Left cardiac atrium (tissue), 4 donors: ENCODE measurements at regions not wholly inside any gene's neighbourhood (a gene's known extent, or its start where the extent isn't known, plus 50 kb on each side); places are given as distances from the start of the nearest gene placed in this dataset.

Experiments used
- ATAC-seq, 2 donors: fragments of 200-7000 bp; cut with Tn5 transposase; one replicate each; pipeline ENCODE4 v1.9.1; 2020; ENCODE audit warnings: mild to moderate bottlenecking in 2 of 2, moderate library complexity in 2 of 2
- DNase-seq: peaks from one replicate; pipeline ENCODE4 v3.0.0-alpha.2; 2020
- intact Hi-C, 2 donors: fragments of 100-400 bp; cut with DNase I; formaldehyde crosslinking; loops; one replicate each; pipeline versions ENCODE4 v1.14.1 to v1.15.1; 2022 to 2023
- donor health status: DM: no; HTN: yes; CAD: no.
- donor health status: DM: no; HTN: yes; CAD: no; lungs with severe emphysema.
- donor health status: DM: yes; HTN: yes; CAD: no.
- donor health status: Dilated cardiomyopathy.

GRCh38 chr4:25524663-25525062 lies 131.0 kb upstream of the SLC34A2 start:
- no peak for ATAC-seq
- DNase-seq, result no peak
- intact Hi-C loops, result no loop called here

DNA sequence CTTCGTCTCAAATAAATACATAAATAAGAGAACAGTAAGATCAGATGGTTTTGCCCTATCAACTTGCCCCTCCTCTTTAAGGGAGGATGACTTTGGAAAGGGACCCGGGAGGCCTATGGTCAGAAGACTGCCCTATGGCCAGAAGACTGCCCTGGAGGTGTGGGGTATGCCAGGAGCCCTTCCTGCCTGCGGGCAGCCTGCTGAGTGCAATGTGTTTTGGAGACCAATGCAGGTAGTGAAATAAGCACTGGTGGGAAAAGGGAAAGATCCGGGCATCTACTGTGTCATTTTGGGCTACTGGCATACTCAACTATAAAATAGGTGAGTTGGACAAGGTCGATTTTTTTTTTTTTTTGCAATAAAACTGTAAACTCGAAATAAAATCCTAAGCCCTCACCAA lies 129.8 kb upstream of the SLC34A2 start:
- ATAC-seq, result no peak
- no peak for DNase-seq
- intact Hi-C loops, result no loop called here

DNA sequence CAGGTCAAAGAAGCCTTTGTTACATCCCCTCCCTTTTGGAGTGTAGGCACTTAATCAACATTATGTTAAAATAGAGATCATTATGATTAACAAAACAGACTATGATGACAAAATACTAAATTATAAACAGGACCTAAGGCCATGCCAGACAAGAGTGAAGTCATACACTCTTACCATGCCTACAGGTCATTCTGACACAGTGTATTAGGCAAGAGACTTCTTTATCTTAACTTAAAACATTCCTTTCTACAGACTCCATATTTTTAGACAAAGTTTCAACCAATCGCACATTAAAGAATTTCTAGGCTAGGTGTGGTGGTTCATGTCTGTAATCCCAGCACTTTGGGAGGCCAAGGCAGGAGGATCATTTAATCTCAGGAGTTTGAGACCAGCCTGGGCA lies 128.6 kb upstream of the SLC34A2 start:
- ATAC-seq, result peak in 1 of 2 donors; percentile 48
- intact Hi-C loops, result no loop called here
- DNase-seq, result no peak

GRCh38 chr4:25528391-25528790 lies 127.3 kb upstream of the SLC34A2 start:
- ATAC-seq (no peak), DNase-seq (no peak)
- intact Hi-C loops, result no loop called here

DNA sequence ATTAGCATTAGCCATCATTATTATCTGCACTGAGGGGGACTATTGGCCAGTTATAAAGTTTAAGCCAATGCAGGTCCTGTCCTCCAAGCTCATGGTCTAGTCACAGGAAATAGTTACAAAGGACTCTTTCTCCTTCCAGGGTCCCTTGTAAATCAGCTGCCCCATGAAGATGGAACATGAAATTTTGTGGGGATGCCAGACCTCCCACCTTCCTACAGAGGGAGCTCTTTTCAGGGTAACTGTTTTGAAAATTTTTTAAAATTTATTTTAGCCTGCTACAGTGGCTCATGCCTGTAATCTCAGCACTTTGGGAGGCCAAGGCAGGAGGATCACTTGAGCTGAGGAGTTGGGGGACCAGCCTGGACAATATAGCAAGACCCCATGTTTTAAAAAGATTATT lies 124.4 kb upstream of the SLC34A2 start:
- intact Hi-C loops, result no loop called here
- DNase-seq, result no peak
- ATAC-seq, result no peak

GRCh38 chr4:25532591-25532990 lies 123.1 kb upstream of the SLC34A2 start:
- DNase-seq, result no peak
- intact Hi-C loops, result no loop called here
- no peak for ATAC-seq

- intact Hi-C loops, result no loop called here
Observed at GRCh38 chr4:25533256-25533655, 122.4 kb upstream of the SLC34A2 start.

GRCh38 chr4:25535278-25535677 lies 120.4 kb upstream of the SLC34A2 start:
- no peak for ATAC-seq
- intact Hi-C loops, result no loop called here
- DNase-seq, result no peak

More at GRCh38 chr4:25533256-25533655, 122.4 kb upstream of the SLC34A2 start:
- no peak for ATAC-seq
- no peak for DNase-seq

GRCh38 chr4:25535701-25536473 lies 119.8 kb upstream of the SLC34A2 start:
- intact Hi-C loops, result no loop called here
- DNase-seq (no peak), ATAC-seq (no peak)

DNA sequence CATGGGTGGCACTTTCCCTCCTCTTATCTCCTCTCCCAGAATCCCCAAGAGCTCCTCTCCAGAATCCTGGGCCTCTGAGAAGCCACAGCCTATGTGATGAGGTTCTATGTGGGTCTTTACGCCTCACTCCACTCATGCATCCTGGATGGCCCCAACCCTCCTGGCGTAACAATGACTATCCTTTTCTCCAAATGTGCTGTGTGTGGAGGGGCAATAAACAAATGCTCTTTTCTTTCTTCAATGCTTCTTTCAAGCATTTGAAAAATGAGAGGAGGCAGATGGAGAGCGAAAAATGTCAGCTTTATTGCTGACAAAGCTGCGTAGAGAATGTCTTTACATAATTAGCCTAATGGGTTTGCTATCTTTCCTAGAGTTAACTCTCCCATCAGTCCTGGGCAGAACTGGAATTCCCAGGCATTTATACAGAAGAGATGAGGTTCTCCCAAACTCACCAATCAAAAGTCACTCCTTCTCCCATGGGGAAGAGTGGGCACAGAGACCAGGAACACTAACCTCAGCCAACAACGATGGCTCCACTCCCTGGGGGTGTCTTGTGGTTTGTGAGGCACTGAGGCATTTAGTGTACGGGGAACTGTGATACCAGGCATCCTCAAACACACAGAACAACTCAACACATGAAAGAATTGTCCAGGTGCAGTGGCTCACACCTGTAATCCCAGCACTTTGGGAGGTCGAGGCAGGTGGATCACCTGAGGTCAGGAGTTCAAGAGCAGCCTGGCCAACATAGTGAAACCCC lies 118.9 kb upstream of the SLC34A2 start:
- intact Hi-C loops, result no loop called here
- DNase-seq, result no peak
- no peak for ATAC-seq

GRCh38 chr4:25538430-25538829 lies 117.2 kb upstream of the SLC34A2 start:
- intact Hi-C loops, result no loop called here
- ATAC-seq, result no peak

DNA sequence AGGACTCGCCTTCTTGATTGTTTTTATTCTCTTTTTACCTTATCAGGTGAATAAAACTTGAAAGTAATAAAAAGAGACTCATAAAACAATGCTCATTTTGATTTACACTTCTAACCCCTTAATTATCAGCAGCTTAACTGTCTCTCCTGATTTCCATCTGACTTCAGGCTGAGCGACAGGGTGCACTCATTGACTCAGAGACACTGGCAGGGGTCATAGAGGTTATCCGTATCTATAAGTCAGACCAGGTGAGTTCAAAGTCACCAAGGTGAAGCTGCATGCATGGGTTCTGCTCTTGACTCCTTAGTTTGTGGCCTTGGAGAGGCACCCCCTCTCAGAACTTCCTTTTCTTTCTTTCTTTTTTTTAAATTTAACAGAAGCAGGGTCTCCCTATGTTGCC lies 116.4 kb upstream of the SLC34A2 start:
- intact Hi-C loops, result no loop called here
- DNase-seq (no peak), ATAC-seq (no peak)

More at GRCh38 chr4:25538430-25538829, 117.2 kb upstream of the SLC34A2 start:
- no peak for DNase-seq

- intact Hi-C loops, result no loop called here
- ATAC-seq (no peak), DNase-seq (no peak)
Observed at GRCh38 chr4:25540734-25541133, 114.9 kb upstream of the SLC34A2 start.

DNA sequence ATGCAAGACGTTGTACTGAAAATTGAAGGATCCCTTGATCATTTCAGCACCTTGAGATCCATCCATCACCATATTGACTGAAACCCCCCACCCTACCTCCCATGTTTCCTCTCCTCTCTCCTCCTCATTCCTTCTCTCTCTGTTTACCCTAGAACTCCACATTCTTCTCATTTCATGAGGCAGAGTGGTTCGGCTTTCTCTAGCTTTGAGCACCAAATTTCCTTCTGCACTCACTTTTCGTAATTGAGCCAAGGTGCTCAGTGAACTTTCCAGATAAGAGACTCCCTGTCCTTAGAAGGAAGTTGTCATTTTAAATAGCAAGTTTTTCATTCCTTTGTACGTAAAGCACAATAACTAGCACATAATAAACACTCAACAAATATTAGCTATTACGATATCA lies 108.3 kb upstream of the SLC34A2 start:
- DNase-seq (no peak), ATAC-seq (no peak)
- intact Hi-C loops, result no loop called here

- intact Hi-C loops, result no loop called here
- DNase-seq, result no peak
- ATAC-seq, result no peak
Observed at GRCh38 chr4:25549413-25549812, 106.2 kb upstream of the SLC34A2 start.

- DNase-seq (no peak), ATAC-seq (no peak)
- intact Hi-C loops, result no loop called here
Observed at GRCh38 chr4:25550376-25551030, 105.1 kb upstream of the SLC34A2 start.

- DNase-seq, result no peak
- no peak for ATAC-seq
- intact Hi-C loops, result no loop called here
Observed at GRCh38 chr4:25551605-25552004, 104.0 kb upstream of the SLC34A2 start.

DNA sequence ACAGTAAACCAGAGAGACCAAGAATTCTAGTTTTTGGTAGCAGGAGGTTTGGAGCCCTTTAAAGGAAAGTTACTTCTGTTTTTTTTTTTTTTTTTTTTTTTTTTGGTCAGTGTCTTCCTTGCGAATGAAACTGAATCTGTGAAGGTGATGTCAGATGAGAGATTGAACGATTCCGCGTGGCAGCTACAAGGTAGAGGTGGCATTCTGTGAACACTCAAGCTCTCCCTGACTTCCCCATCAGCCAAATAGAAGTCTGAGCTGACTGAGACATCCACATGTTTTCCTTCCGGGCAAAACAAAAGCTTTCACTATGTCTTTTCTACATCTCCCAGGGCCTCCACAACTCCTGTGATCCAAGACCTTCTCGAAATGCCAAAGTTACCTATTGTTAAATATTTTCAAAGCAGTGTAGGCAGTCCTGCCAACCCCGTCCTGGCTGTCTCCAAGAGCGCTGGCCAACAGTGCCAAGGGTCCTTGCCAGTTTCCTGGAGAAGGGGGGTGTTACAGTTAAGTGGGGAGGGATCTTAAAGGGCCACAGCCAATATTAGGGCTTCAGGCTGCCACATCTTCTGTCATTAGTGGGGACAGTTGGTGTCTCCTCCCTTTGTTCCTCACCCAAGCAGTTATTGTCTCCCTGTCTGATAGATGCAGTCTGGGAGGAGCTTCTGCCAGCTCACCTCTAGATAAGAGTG lies 102.9 kb upstream of the SLC34A2 start:
- ATAC-seq (peak; percentile 41 to 49), DNase-seq (no peak)
- intact Hi-C loops, result no loop called here

DNA sequence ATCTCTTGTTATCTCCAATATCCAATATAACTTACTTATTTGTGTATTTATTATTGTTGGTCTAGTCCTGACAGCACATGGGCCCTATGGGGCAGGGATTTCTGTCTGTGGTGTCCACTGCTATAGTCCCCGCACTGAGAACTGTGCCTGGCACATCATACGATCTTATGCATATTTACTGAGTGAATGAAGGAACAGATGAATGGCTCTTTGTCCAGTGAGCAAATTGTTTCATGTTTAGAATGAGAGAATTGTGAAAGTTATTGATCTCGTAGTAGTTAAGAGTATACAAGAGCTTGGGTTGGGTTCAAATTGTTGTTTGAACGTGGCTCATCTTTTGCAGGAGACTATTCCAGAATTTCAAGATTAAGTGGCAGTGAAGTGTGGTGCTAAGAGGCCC lies 96.1 kb upstream of the SLC34A2 start:
- ATAC-seq, result no peak
- intact Hi-C loops, result no loop called here
- no peak for DNase-seq

DNA sequence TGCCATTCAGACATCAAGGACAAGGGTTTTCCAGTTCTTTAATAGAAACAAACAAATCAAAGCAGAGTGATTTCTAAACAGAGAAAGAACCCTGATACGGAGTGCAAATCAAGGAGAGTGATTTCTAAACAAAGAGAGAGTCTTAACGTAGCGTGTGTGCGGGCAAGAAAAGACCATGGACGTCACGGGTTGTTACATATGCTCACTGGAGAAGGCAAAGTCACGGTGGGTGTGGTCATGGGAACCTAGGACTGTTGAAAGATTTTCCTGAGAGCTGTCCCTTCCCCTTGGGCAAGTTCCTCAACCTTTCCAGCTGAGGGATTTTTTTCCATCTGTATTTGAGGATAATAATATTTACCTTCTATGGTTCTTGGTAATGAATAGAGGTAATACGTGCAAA lies 95.0 kb upstream of the SLC34A2 start:
- intact Hi-C loops, result no loop called here
- no peak for DNase-seq
- no peak for ATAC-seq
